ENCODE measurements at regions not wholly inside any gene's neighbourhood (a gene's known extent, or its start where the extent isn't known, plus 50 kb on each side); places are given as distances from the start of the nearest gene placed in this dataset.

- Histone ChIP-seq H3K4me3 (ENCODE audit: low read length) (no peak overlapping the region), H3K4me1 (ENCODE audit: control insufficient read depth, low read length) (no peaks in the 10 kb centered on the region), H3K27me3 (ENCODE audit: control insufficient read depth, low read length) (no peaks in the 10 kb centered on the region), H3K79me2 (ENCODE audit: control insufficient read depth, low read length) (no peaks in the 10 kb centered on the region), H3K9me2 (replicated peaks; ENCODE audit: control insufficient read depth, low read length) (no peaks in the 10 kb centered on the region), H3K4me2 (ENCODE audit: low read length) (no peak overlapping the region), H3K9me3 (ENCODE audit: control insufficient read depth, insufficient read depth, low read length) (no peaks in the 10 kb centered on the region), H3F3A (ENCODE audit: control insufficient read depth, insufficient read depth) (no peaks in the 10 kb centered on the region), H4K20me1 (ENCODE audit: control insufficient read depth, insufficient read depth, low read depth, low read length) (no peaks in the 10 kb centered on the region), H3K27ac (ENCODE audit: low read depth, low read length) (no peak overlapping the region), H3K36me3 (ENCODE audit: control insufficient read depth, low read length) (no peaks in the 10 kb centered on the region)
- TF ChIP-seq CTCF (IDR thresholded peaks at IDR 0.05; ENCODE audit: low read depth, low read length, poor library complexity, severe bottlenecking) (no peak), EZH2phosphoT487 (IDR thresholded peaks at IDR 0.05; ENCODE audit: borderline replicate concordance, low read length) (no peak)
Observed at GRCh38 chr9:108139900-108140299, 650.3 kb upstream of the KLF4 start.

GRCh38 chr9:108138516-108138915 lies 648.9 kb upstream of the KLF4 start:
- TF ChIP-seq CTCF (IDR thresholded peaks at IDR 0.05; ENCODE audit: low read depth, low read length, poor library complexity, severe bottlenecking) (no peak), EZH2phosphoT487 (IDR thresholded peaks at IDR 0.05; ENCODE audit: borderline replicate concordance, low read length) (no peak)
- H4K20me1 ChIP-seq (ENCODE audit: control insufficient read depth, insufficient read depth, low read depth, low read length) = no peaks in the 10 kb centered on the region
- H3K27ac ChIP-seq (ENCODE audit: low read depth, low read length) = no peak overlapping the region
- no peak overlapping the region for H3K4me2 ChIP-seq (ENCODE audit: low read length)
- H3F3A ChIP-seq (ENCODE audit: control insufficient read depth, insufficient read depth) = no peaks in the 10 kb centered on the region
- H3K4me3 ChIP-seq (ENCODE audit: low read length) = no peak overlapping the region
- H3K9me3 ChIP-seq (ENCODE audit: control insufficient read depth, insufficient read depth, low read length) = no peaks in the 10 kb centered on the region
- H3K79me2 ChIP-seq (ENCODE audit: control insufficient read depth, low read length) = no peaks in the 10 kb centered on the region
- H3K4me1 ChIP-seq (ENCODE audit: control insufficient read depth, low read length) = no peaks in the 10 kb centered on the region
- no peaks in the 10 kb centered on the region for H3K27me3 ChIP-seq (ENCODE audit: control insufficient read depth, low read length)
- H3K36me3 ChIP-seq (ENCODE audit: control insufficient read depth, low read length) = no peaks in the 10 kb centered on the region
- no peaks in the 10 kb centered on the region for H3K9me2 ChIP-seq (replicated peaks; ENCODE audit: control insufficient read depth, low read length)

GRCh38 chr9:108136656-108137055 lies 647.1 kb upstream of the KLF4 start:
- no peaks in the 10 kb centered on the region for H3K36me3 ChIP-seq (ENCODE audit: control insufficient read depth, low read length)
- no peak overlapping the region for H3K4me2 ChIP-seq (ENCODE audit: low read length)
- no peak overlapping the region for H3K27ac ChIP-seq (ENCODE audit: low read depth, low read length)
- H3K27me3 ChIP-seq (ENCODE audit: control insufficient read depth, low read length) = no peaks in the 10 kb centered on the region
- no peaks in the 10 kb centered on the region for H4K20me1 ChIP-seq (ENCODE audit: control insufficient read depth, insufficient read depth, low read depth, low read length)
- no peaks in the 10 kb centered on the region for H3F3A ChIP-seq (ENCODE audit: control insufficient read depth, insufficient read depth)
- TF ChIP-seq CTCF (IDR thresholded peaks at IDR 0.05; ENCODE audit: low read depth, low read length, poor library complexity, severe bottlenecking) (no peak), EZH2phosphoT487 (IDR thresholded peaks at IDR 0.05; ENCODE audit: borderline replicate concordance, low read length) (no peak)
- H3K4me3 ChIP-seq (ENCODE audit: low read length) = no peak overlapping the region
- H3K79me2 ChIP-seq (ENCODE audit: control insufficient read depth, low read length) = no peaks in the 10 kb centered on the region
- H3K9me2 ChIP-seq (replicated peaks; ENCODE audit: control insufficient read depth, low read length) = no peaks in the 10 kb centered on the region
- no peaks in the 10 kb centered on the region for H3K4me1 ChIP-seq (ENCODE audit: control insufficient read depth, low read length)
- no peaks in the 10 kb centered on the region for H3K9me3 ChIP-seq (ENCODE audit: control insufficient read depth, insufficient read depth, low read length)
